Duodenal mucosa (tissue), 2 donors: ENCODE measurements at regions not wholly inside any gene's neighbourhood (a gene's known extent, or its start where the extent isn't known, plus 50 kb on each side); places are given as distances from the start of the nearest gene placed in this dataset.
"Not testable (repeated sequence)": the region's sequence is repeated elsewhere in the genome, so short reads cannot be mapped to it uniquely, and the experiment has no call there.

Experiments used
- H3K27ac ChIP-seq: one replicate; pipeline ENCODE4 v1.7.0; 2013; ENCODE audit warnings: low read depth, low read length
- H3K27me3 ChIP-seq, 2 donors: one replicate each; pipeline ENCODE4 v1.7.0; 2013; ENCODE audit warnings: low read length in 2 of 2, control low read depth in 1 of 2; ENCODE audit not compliant: insufficient read depth in 2 of 2, control insufficient read depth in 1 of 2
- H3K36me3 ChIP-seq, 2 donors: one replicate each; pipeline ENCODE4 v1.7.0; 2013; ENCODE audit warnings: low read length in 2 of 2, control low read depth in 1 of 2; ENCODE audit not compliant: insufficient read depth in 2 of 2, control insufficient read depth in 1 of 2
- H3K4me1 ChIP-seq, 2 donors: one replicate each; pipeline ENCODE4 v1.7.0; 2013; ENCODE audit warnings: low read length in 2 of 2, control low read depth in 1 of 2; ENCODE audit not compliant: insufficient read depth in 2 of 2, control insufficient read depth in 1 of 2
- H3K4me3 ChIP-seq, 2 donors: one replicate each; pipeline ENCODE4 v1.7.0; 2013; ENCODE audit warnings: low read length in 2 of 2, low read depth in 1 of 2
- H3K9ac ChIP-seq, 2 donors: one replicate each; pipeline ENCODE4 v1.7.0; 2013; ENCODE audit warnings: low read length in 2 of 2, low read depth in 1 of 2
- H3K9me3 ChIP-seq, 2 donors: one replicate each; pipeline ENCODE4 v1.7.0; 2013; ENCODE audit warnings: low read length in 2 of 2, control low read depth in 1 of 2; ENCODE audit not compliant: control insufficient read depth in 1 of 2

GRCh38 chr10:62492012-62492869 is 118.1 kb downstream of the ZNF365 start:
- Histone ChIP-seq H3K27me3 (no peaks in the 10 kb centered on the region), H3K36me3 (no peaks in the 10 kb centered on the region), H3K4me1 (no peaks in the 10 kb centered on the region), H3K4me3 (no peak overlapping the region), H3K9ac (no peak overlapping the region), H3K27ac (no peak overlapping the region), H3K9me3 (no peaks in the 10 kb centered on the region)

GRCh38 chr10:62492870-62493180 is 118.7 kb downstream of the ZNF365 start:
- H3K27ac ChIP-seq, result no peak overlapping the region
- no peaks in the 10 kb centered on the region for H3K9me3 ChIP-seq
- H3K4me3 ChIP-seq, result no peak overlapping the region
- no peaks in the 10 kb centered on the region for H3K27me3 ChIP-seq
- no peaks in the 10 kb centered on the region for H3K4me1 ChIP-seq
- H3K9ac ChIP-seq, result no peak overlapping the region
- no peaks in the 10 kb centered on the region for H3K36me3 ChIP-seq

- H3K27me3 ChIP-seq, result peaks cover 0 to 6% of the 10 kb centered on the region in 2 donors
- no peaks in the 10 kb centered on the region for H3K36me3 ChIP-seq
- H3K4me3 ChIP-seq, result no peak overlapping the region
- no peaks in the 10 kb centered on the region for H3K9me3 ChIP-seq
- H3K27ac ChIP-seq, result no peak overlapping the region
- H3K4me1 ChIP-seq, result no peaks in the 10 kb centered on the region
- no peak overlapping the region for H3K9ac ChIP-seq
These were observed 122.8 kb downstream of the ZNF365 start for GRCh38 chr10:62496925-62497324.

- Histone ChIP-seq H3K4me1 (no peaks in the 10 kb centered on the region), H3K27ac (no peak overlapping the region), H3K36me3 (no peaks in the 10 kb centered on the region), H3K4me3 (no peak overlapping the region), H3K9ac (no peak overlapping the region), H3K27me3 (peaks cover 0 to 6% of the 10 kb centered on the region in 2 donors), H3K9me3 (no peaks in the 10 kb centered on the region)
These were observed 124.1 kb downstream of the ZNF365 start for GRCh38 chr10:62498271-62498670.

GRCh38 chr10:62500116-62500515 is 125.9 kb downstream of the ZNF365 start:
- H3K9ac ChIP-seq, H3K27ac ChIP-seq, H3K27me3 ChIP-seq, H3K4me1 ChIP-seq, H3K4me3 ChIP-seq, H3K36me3 ChIP-seq, H3K9me3 ChIP-seq: not testable (repeated sequence)

GRCh38 chr10:62501547-62501946 is 127.4 kb downstream of the ZNF365 start:
- no peak overlapping the region for H3K9ac ChIP-seq
- no peak overlapping the region for H3K4me3 ChIP-seq

GRCh38 chr10:62502995-62503613 is 128.9 kb downstream of the ZNF365 start:
- Histone ChIP-seq H3K9ac (no peak overlapping the region), H3K36me3 (no peaks in the 10 kb centered on the region), H3K4me3 (no peak overlapping the region), H3K9me3 (no peaks in the 10 kb centered on the region), H3K27me3 (peaks cover 0 to 6% of the 10 kb centered on the region in 2 donors), H3K27ac (no peak overlapping the region), H3K4me1 (no peaks in the 10 kb centered on the region)

More at GRCh38 chr10:62501547-62501946, 127.4 kb downstream of the ZNF365 start:
- Histone ChIP-seq H3K4me1 (no peaks in the 10 kb centered on the region), H3K36me3 (no peaks in the 10 kb centered on the region), H3K9me3 (no peaks in the 10 kb centered on the region), H3K27me3 (peaks cover 0 to 6% of the 10 kb centered on the region in 2 donors), H3K27ac (no peak overlapping the region)

- H3K4me1 ChIP-seq, result no peaks in the 10 kb centered on the region
- no peak overlapping the region for H3K27ac ChIP-seq
- no peaks in the 10 kb centered on the region for H3K9me3 ChIP-seq
- no peaks in the 10 kb centered on the region for H3K36me3 ChIP-seq
- H3K9ac ChIP-seq, result no peak overlapping the region
- peaks cover 0 to 6% of the 10 kb centered on the region in 2 donors for H3K27me3 ChIP-seq
- H3K4me3 ChIP-seq, result no peak overlapping the region
These were observed 129.7 kb downstream of the ZNF365 start for GRCh38 chr10:62503872-62504271.

GRCh38 chr10:62506371-62506770 is 132.2 kb downstream of the ZNF365 start:
- Histone ChIP-seq H3K27ac (no peak overlapping the region), H3K36me3 (no peaks in the 10 kb centered on the region), H3K9ac (no peak overlapping the region), H3K4me1 (no peaks in the 10 kb centered on the region), H3K9me3 (no peaks in the 10 kb centered on the region), H3K27me3 (no peaks in the 10 kb centered on the region), H3K4me3 (no peak overlapping the region)

GRCh38 chr10:62511238-62511637 is 137.1 kb downstream of the ZNF365 start:
- H3K27ac ChIP-seq, result no peak overlapping the region
- no peak overlapping the region for H3K4me3 ChIP-seq
- no peaks in the 10 kb centered on the region for H3K4me1 ChIP-seq
- no peaks in the 10 kb centered on the region for H3K27me3 ChIP-seq
- no peaks in the 10 kb centered on the region for H3K9me3 ChIP-seq
- no peak overlapping the region for H3K9ac ChIP-seq
- H3K36me3 ChIP-seq, result no peaks in the 10 kb centered on the region
